ENCODE measurements at regions not wholly inside any gene's neighbourhood (a gene's known extent, or its start where the extent isn't known, plus 50 kb on each side); places are given as distances from the start of the nearest gene placed in this dataset.

- no peak for TF ChIP-seq CTCF (IDR thresholded peaks at IDR 0.05)
- ChIA-PET POLR2A (no interaction called here), CTCF (no interaction called here)
- Mint-ChIP-seq H3K36me3 (ENCODE audit: low read depth) (no peaks in the 10 kb centered on the region), H3K4me1 (no peaks in the 10 kb centered on the region), H3K9me3 (peaks cover 22% of the 10 kb centered on the region), H3K27ac (no peak overlapping the region), H3K27me3 (no peaks in the 10 kb centered on the region), H3K4me3 (no peak overlapping the region)
- ATAC-seq (ENCODE audit: low read depth): no peak
- DNase-seq: no peak
- intact Hi-C loops (cut with micrococcal nuclease): no loop called here
These were observed 378.7 kb upstream of the ADGRB3 start for GRCh38 chr6:68256391-68256790.

GRCh38 chr6:68252632-68253031, 382.4 kb upstream of the ADGRB3 start:
- no peak for DNase-seq
- TF ChIP-seq CTCF (IDR thresholded peaks at IDR 0.05): no peak
- intact Hi-C loops (cut with micrococcal nuclease): no loop called here
- ChIA-PET POLR2A (no interaction called here), CTCF (no interaction called here)
- Mint-ChIP-seq H3K27me3 (no peaks in the 10 kb centered on the region), H3K4me1 (no peaks in the 10 kb centered on the region), H3K4me3 (no peak overlapping the region), H3K27ac (no peak overlapping the region), H3K9me3 (peaks cover 25% of the 10 kb centered on the region), H3K36me3 (ENCODE audit: low read depth) (no peaks in the 10 kb centered on the region)
- ATAC-seq (ENCODE audit: low read depth): no peak

- no peak for ATAC-seq (ENCODE audit: low read depth)
- no peak overlapping the region for H3K4me3 Mint-ChIP-seq
- no peak overlapping the region for H3K27ac Mint-ChIP-seq
- no peaks in the 10 kb centered on the region for H3K4me1 Mint-ChIP-seq
- no peaks in the 10 kb centered on the region for H3K36me3 Mint-ChIP-seq (ENCODE audit: low read depth)
- no peak for DNase-seq
- peaks cover 14% of the 10 kb centered on the region for H3K9me3 Mint-ChIP-seq
- no peak for TF ChIP-seq CTCF (IDR thresholded peaks at IDR 0.05)
- ChIA-PET CTCF (no interaction called here), POLR2A (no interaction called here)
- intact Hi-C loops (cut with micrococcal nuclease): no loop called here
- no peaks in the 10 kb centered on the region for H3K27me3 Mint-ChIP-seq
These were observed 387.3 kb upstream of the ADGRB3 start for GRCh38 chr6:68247782-68248181.

DNA sequence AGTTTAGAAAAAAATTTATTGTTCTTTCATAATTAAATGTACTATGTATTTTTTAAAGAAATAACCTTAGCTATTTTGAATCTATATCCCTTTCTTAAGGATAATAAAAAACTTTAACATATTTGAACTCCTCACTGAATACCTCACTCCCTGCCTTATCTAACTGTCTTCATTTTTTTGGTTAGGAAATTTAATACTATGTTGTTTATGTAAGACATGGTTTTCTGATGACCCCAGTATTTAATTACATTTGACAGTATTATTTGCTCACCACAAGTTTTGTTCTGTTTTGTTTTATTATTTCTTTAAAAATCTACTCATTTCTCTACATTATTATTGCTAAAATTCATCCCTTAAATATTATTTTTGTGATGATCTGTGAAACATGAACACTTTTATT, 394.4 kb upstream of the ADGRB3 start:
- no peak for TF ChIP-seq CTCF (IDR thresholded peaks at IDR 0.05)
- Mint-ChIP-seq H3K4me3 (no peak overlapping the region), H3K4me1 (no peaks in the 10 kb centered on the region), H3K36me3 (ENCODE audit: low read depth) (no peaks in the 10 kb centered on the region), H3K27ac (no peak overlapping the region), H3K9me3 (peaks cover 4% of the 10 kb centered on the region), H3K27me3 (no peaks in the 10 kb centered on the region)
- intact Hi-C loops (cut with micrococcal nuclease): no loop called here
- ATAC-seq (ENCODE audit: low read depth): no peak
- CTCF ChIA-PET: no interaction called here
- POLR2A ChIA-PET: no interaction called here
- no peak for DNase-seq

DNA sequence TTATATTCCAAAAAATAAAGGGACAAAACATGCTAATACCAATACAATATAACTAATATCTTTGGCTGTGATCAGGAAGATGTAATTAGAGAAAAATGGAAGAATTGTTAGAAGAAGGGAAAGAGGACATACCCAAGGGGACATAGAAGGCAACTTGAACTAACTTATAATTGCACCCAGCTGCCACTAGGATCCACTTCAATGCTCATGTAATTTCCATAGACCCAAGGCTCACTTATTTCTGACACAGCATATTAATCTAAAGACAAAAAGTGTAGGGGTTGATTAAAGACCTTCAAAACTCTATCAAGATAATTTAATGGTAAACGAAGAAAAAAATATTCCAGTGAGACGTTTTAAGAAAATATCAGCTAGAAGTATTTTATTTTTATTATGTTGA, 396.0 kb upstream of the ADGRB3 start:
- DNase-seq (no peak), ATAC-seq (ENCODE audit: low read depth) (no peak)
- POLR2A ChIA-PET: no interaction called here
- H3K4me3 Mint-ChIP-seq: no peak overlapping the region
- H3K27ac Mint-ChIP-seq: no peak overlapping the region
- TF ChIP-seq CTCF (IDR thresholded peaks at IDR 0.05): no peak
- H3K27me3 Mint-ChIP-seq: no peaks in the 10 kb centered on the region
- CTCF ChIA-PET: no interaction called here
- intact Hi-C loops (cut with micrococcal nuclease): no loop called here
- H3K36me3 Mint-ChIP-seq (ENCODE audit: low read depth): no peaks in the 10 kb centered on the region
- H3K4me1 Mint-ChIP-seq: no peaks in the 10 kb centered on the region
- H3K9me3 Mint-ChIP-seq: peaks cover 4% of the 10 kb centered on the region

Measured in activated B cell treated with CpG ODN at 0.5 μM for 24 hours (primary cell).